ENCODE measurements at regions not wholly inside any gene's neighbourhood (a gene's known extent, or its start where the extent isn't known, plus 50 kb on each side); places are given as distances from the start of the nearest gene placed in this dataset.

GRCh38 chr6:167420858-167421766, 96.2 kb downstream of the TTLL2 start (continued):
- TF ChIP-seq ATF6 (CRISPR knock-in tag; conservative IDR thresholded peaks at IDR 0.05) (no peak), ZNF136 (CRISPR knock-in tag; IDR thresholded peaks at IDR 0.05; ENCODE audit: low read depth) (no peak), MED13 (CRISPR knock-in tag; IDR thresholded peaks at IDR 0.05) (no peak), RNF219 (CRISPR knock-in tag; IDR thresholded peaks at IDR 0.05) (no peak), TCF12 (IDR thresholded peaks at IDR 0.05) (no peak), TCF12 (CRISPR knock-in tag; IDR thresholded peaks at IDR 0.05) (no peak), NFE2L2 (IDR thresholded peaks at IDR 0.05; ENCODE audit: low read length) (no peak), ZNF740 (CRISPR knock-in tag; IDR thresholded peaks at IDR 0.05) (peak; percentile 96), E2F5 (CRISPR knock-in tag; conservative IDR thresholded peaks at IDR 0.05) (peak; percentile 38; the same call in 1 of the 2 replicates), ZBTB33 (CRISPR knock-in tag; IDR thresholded peaks at IDR 0.05) (peak; percentile 95), CCAR2 (optimal IDR thresholded peaks at IDR 0.05; ENCODE audit: low read depth, low read length) (no peak), SKIL (CRISPR knock-in tag; IDR thresholded peaks at IDR 0.05; ENCODE audit: borderline replicate concordance) (peak; percentile 31; the same call in 1 of the 2 replicates), FOXP1 (IDR thresholded peaks at IDR 0.05) (no peak), FOXP1 (CRISPR knock-in tag; IDR thresholded peaks at IDR 0.05) (peak; percentile 42; the same call in 1 of the 2 replicates), ZNF512 (CRISPR knock-in tag; IDR thresholded peaks at IDR 0.05) (no peak), MIER3 (CRISPR knock-in tag; IDR thresholded peaks at IDR 0.05; ENCODE audit: borderline replicate concordance) (peak; percentile 78; the same call in 1 of the 2 replicates), ZNF3 (CRISPR knock-in tag; IDR thresholded peaks at IDR 0.05) (no peak), RFX1 (IDR thresholded peaks at IDR 0.05) (no peak)
